HG02759 (cell line): ENCODE measurements at regions not wholly inside any gene's neighbourhood (a gene's known extent, or its start where the extent isn't known, plus 50 kb on each side); places are given as distances from the start of the nearest gene placed in this dataset.

Source experiments
- ATAC-seq: cut with Tn5 transposase; IDR thresholded peaks from one replicate; pipeline ENCODE4 v1.9.1; 2021; ENCODE audit warnings: mild to moderate bottlenecking, moderate library complexity; ENCODE audit not compliant: unreplicated experiment

- no peak for ATAC-seq
Measured at GRCh38 chr12:13691598-13691997, 289.8 kb downstream of the GRIN2B start.

GRCh38 chr12:13687633-13688032, 293.8 kb downstream of the GRIN2B start:
- no peak for ATAC-seq

- ATAC-seq: no peak
Measured at GRCh38 chr12:13686260-13686659, 295.1 kb downstream of the GRIN2B start.

- ATAC-seq: no peak
Measured at GRCh38 chr12:13680916-13681315, 300.5 kb downstream of the GRIN2B start.

- ATAC-seq: no peak
Measured at GRCh38 chr12:13676880-13677279, 304.5 kb downstream of the GRIN2B start.

GRCh38 chr12:13670285-13670866, 311.0 kb downstream of the GRIN2B start:
- ATAC-seq: no peak

GRCh38 chr12:13668880-13669279, 312.5 kb downstream of the GRIN2B start:
- no peak for ATAC-seq

GRCh38 chr12:13666806-13667205, 314.6 kb downstream of the GRIN2B start:
- ATAC-seq: no peak

GRCh38 chr12:13661005-13661887, 320.2 kb downstream of the GRIN2B start:
- peak; percentile 66 for ATAC-seq

- no peak for ATAC-seq
Measured at GRCh38 chr12:13654456-13654855, 326.9 kb downstream of the GRIN2B start.

- no peak for ATAC-seq
Measured at GRCh38 chr12:13652105-13652504, 329.3 kb downstream of the GRIN2B start.

GRCh38 chr12:13635709-13636108, 345.7 kb downstream of the GRIN2B start:
- ATAC-seq: no peak

GRCh38 chr12:13631873-13632272, 349.5 kb downstream of the GRIN2B start:
- no peak for ATAC-seq

- no peak for ATAC-seq
Measured at GRCh38 chr12:13630354-13630753, 351.0 kb downstream of the GRIN2B start.

GRCh38 chr12:13628067-13628466, 353.3 kb downstream of the GRIN2B start:
- ATAC-seq: no peak

GRCh38 chr12:13627536-13627935, 353.9 kb downstream of the GRIN2B start:
- ATAC-seq: no peak

GRCh38 chr12:13613297-13613696, 368.1 kb downstream of the GRIN2B start:
- no peak for ATAC-seq

- no peak for ATAC-seq
Measured at GRCh38 chr12:13609894-13610679, 371.3 kb downstream of the GRIN2B start.

GRCh38 chr12:13606290-13606689, 375.1 kb downstream of the GRIN2B start:
- no peak for ATAC-seq

GRCh38 chr12:13603953-13604352, 377.4 kb downstream of the GRIN2B start:
- ATAC-seq: no peak

GRCh38 chr12:13602172-13602571, 379.2 kb downstream of the GRIN2B start:
- no peak for ATAC-seq

GRCh38 chr12:13599176-13599575, 382.2 kb downstream of the GRIN2B start:
- no peak for ATAC-seq
